ENCODE measurements at regions not wholly inside any gene's neighbourhood (a gene's known extent, or its start where the extent isn't known, plus 50 kb on each side); places are given as distances from the start of the nearest gene placed in this dataset.

- no peak for TF ChIP-seq CTCF (IDR thresholded peaks at IDR 0.05)
- Histone ChIP-seq H3K4me1 (no peaks in the 10 kb centered on the region), H3K4me3 (no peak overlapping the region), H3K36me3 (no peaks in the 10 kb centered on the region), H3K27ac (no peak overlapping the region), H3K9me3 (peaks cover 0 to 3% (median 0%) of the 10 kb centered on the region in 11 donors), H3K27me3 (no peaks in the 10 kb centered on the region)
- 29 to 30% methylated on average over 1 of the region's 1 CpG for WGBS, 2 donors
- ATAC-seq, result no peak
- intact Hi-C loops (cut with DNase I), result no loop called here
- DNase-seq, result no peak
Measured at GRCh38 chr21:15566703-15567102, 163.1 kb upstream of the USP25 start.

GRCh38 chr21:15567191-15567590, 162.6 kb upstream of the USP25 start:
- intact Hi-C loops (cut with DNase I), result no loop called here
- Histone ChIP-seq H3K36me3 (no peaks in the 10 kb centered on the region), H3K9me3 (peaks cover 0 to 3% (median 0%) of the 10 kb centered on the region in 11 donors), H3K4me1 (no peaks in the 10 kb centered on the region), H3K27me3 (no peaks in the 10 kb centered on the region), H3K27ac (no peak overlapping the region), H3K4me3 (no peak overlapping the region)
- DNase-seq (no peak), ATAC-seq (no peak)
- no peak for TF ChIP-seq CTCF (IDR thresholded peaks at IDR 0.05)

- DNase-seq (no peak), ATAC-seq (no peak)
- H3K36me3 ChIP-seq, result no peaks in the 10 kb centered on the region
- H3K27me3 ChIP-seq, result no peaks in the 10 kb centered on the region
- no peaks in the 10 kb centered on the region for H3K4me1 ChIP-seq
- TF ChIP-seq CTCF (IDR thresholded peaks at IDR 0.05), result no peak
- intact Hi-C loops (cut with DNase I), result no loop called here
- H3K4me3 ChIP-seq, result no peak overlapping the region
- H3K27ac ChIP-seq, result no peak overlapping the region
- peaks cover 0 to 3% (median 0%) of the 10 kb centered on the region in 11 donors for H3K9me3 ChIP-seq
Measured at GRCh38 chr21:15568516-15568915, 161.3 kb upstream of the USP25 start.

DNA sequence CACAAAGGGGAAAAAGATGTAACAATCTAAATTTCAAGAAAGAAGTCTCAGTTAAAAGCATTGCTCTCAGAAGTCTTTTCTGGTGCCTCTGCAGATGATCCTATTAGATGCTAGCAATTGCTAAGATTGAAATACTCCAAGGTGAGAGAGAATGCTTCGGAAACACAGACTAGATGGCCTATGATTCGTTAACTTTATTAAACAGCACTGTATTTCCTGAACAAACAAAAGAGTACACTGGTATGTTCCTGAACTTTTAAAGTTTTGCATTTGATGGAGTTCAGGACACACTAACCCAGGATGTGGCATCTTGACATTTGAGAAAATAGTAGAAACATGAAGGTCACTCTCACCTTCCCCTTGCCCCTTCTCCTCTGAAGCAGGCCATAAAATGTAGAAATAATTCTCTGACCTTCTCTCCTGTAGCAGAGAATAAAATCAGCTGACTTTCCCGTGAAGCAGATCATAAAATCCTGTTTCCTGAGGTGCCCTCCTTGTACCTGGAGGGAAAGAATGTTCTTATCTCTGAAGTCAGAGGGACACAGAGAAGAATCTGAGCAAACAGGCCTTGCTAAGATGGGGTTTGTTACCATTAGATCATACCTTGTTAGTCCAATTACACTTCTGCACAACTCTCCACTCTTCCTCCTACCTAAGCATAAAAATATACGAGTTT, 142.9 kb upstream of the USP25 start:
- WGBS, 2 donors, result 82 to 90% methylated on average over 4 of the region's 4 CpGs
- Histone ChIP-seq H3K27ac (no peak overlapping the region), H3K36me3 (no peaks in the 10 kb centered on the region), H3K27me3 (no peaks in the 10 kb centered on the region), H3K9me3 (no peaks in the 10 kb centered on the region), H3K4me3 (no peak overlapping the region), H3K4me1 (no peaks in the 10 kb centered on the region)
- intact Hi-C loops (cut with DNase I), result no loop called here
- DNase-seq (no peak), ATAC-seq (no peak)
- TF ChIP-seq CTCF (IDR thresholded peaks at IDR 0.05), result no peak
